Glutamatergic neuron (in vitro differentiated cells): ENCODE measurements at regions not wholly inside any gene's neighbourhood (a gene's known extent, or its start where the extent isn't known, plus 50 kb on each side); places are given as distances from the start of the nearest gene placed in this dataset.
A peak's percentile ranks its signal among the peaks of the same experiment; 100 is the strongest.

Experiments used
- DNase-seq: peaks from one replicate; pipeline ENCODE4 v3.0.0; 2022
- H3K27ac Mint-ChIP-seq: one replicate; pipeline ENCODE4 v1.8.0; 2020; ENCODE audit warnings: mild to moderate bottlenecking, mixed read lengths, inconsistent platforms; ENCODE audit not compliant: unreplicated experiment
- H3K27me3 Mint-ChIP-seq: one replicate; pipeline ENCODE4 v1.8.0; 2020; ENCODE audit warnings: mild to moderate bottlenecking, moderate library complexity, mixed read lengths, inconsistent platforms; ENCODE audit not compliant: unreplicated experiment
- H3K36me3 Mint-ChIP-seq: one replicate; pipeline ENCODE4 v1.8.0; 2020; ENCODE audit warnings: mild to moderate bottlenecking, mixed read lengths, inconsistent platforms; ENCODE audit not compliant: unreplicated experiment
- H3K4me1 Mint-ChIP-seq: one replicate; pipeline ENCODE4 v1.8.0; 2020; ENCODE audit warnings: mild to moderate bottlenecking, low read depth, mixed read lengths, inconsistent platforms; ENCODE audit not compliant: unreplicated experiment
- H3K4me3 Mint-ChIP-seq: one replicate; pipeline ENCODE4 v1.8.0; 2020; ENCODE audit warnings: mild to moderate bottlenecking, mixed read lengths, inconsistent platforms; ENCODE audit not compliant: unreplicated experiment
- H3K9me3 Mint-ChIP-seq: one replicate; pipeline ENCODE4 v1.8.0; 2020; ENCODE audit warnings: mild to moderate bottlenecking, moderate library complexity, mixed read lengths, inconsistent platforms; ENCODE audit not compliant: unreplicated experiment
- TF ChIP-seq, protein P1 (sequence below): fragments of 200-600 bp; sonication (generic); IDR thresholded peaks from one replicate; pipeline ENCODE4 v1.5.0; 2021; ENCODE audit not compliant: partially characterized antibody, unreplicated experiment

DNA sequence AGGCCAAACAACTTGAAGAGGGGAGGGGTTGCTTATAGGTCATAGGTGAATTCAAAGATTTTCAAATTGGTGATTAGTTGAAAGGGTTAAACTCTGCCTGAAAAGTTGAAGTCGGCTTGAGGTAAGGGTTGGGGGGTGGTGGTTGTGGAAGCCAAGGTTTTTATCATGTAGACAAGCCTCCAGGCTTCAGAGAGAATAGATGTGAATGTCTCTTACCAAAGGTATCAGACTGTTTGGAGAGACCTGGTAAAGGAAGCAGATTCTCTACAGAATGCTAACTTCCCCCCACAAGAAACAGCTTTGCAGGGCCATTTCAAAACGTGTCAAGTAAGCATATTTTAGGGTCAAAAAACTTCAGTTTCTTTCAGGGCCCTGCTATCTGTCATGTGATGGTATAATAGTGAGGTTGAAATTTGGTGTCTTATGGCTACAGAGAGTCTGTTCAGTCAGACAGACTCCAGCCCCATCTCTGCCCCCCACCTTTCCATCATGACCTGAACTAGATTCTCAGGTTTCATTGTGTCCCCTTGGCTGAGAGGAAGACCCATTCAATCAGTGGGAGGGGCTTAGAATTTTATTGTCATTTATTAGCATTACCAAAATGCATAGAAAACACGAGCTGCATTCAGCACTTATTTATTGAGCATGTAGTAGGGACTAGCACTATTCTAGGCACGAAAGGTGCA is 136.5 kb downstream of the MAP3K7 start:
- H3K4me1 Mint-ChIP-seq, result peaks cover 17% of the 10 kb centered on the region
- H3K9me3 Mint-ChIP-seq, result no peaks in the 10 kb centered on the region
- TF ChIP-seq, protein P1, sequence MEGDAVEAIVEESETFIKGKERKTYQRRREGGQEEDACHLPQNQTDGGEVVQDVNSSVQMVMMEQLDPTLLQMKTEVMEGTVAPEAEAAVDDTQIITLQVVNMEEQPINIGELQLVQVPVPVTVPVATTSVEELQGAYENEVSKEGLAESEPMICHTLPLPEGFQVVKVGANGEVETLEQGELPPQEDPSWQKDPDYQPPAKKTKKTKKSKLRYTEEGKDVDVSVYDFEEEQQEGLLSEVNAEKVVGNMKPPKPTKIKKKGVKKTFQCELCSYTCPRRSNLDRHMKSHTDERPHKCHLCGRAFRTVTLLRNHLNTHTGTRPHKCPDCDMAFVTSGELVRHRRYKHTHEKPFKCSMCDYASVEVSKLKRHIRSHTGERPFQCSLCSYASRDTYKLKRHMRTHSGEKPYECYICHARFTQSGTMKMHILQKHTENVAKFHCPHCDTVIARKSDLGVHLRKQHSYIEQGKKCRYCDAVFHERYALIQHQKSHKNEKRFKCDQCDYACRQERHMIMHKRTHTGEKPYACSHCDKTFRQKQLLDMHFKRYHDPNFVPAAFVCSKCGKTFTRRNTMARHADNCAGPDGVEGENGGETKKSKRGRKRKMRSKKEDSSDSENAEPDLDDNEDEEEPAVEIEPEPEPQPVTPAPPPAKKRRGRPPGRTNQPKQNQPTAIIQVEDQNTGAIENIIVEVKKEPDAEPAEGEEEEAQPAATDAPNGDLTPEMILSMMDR, result no peak
- H3K27ac Mint-ChIP-seq, result no peak overlapping the region
- H3K27me3 Mint-ChIP-seq, result peaks cover 1% of the 10 kb centered on the region
- H3K4me3 Mint-ChIP-seq, result no peak overlapping the region
- no peak for DNase-seq
- H3K36me3 Mint-ChIP-seq, result no peaks in the 10 kb centered on the region

GRCh38 chr6:90449311-90449710 is 137.6 kb downstream of the MAP3K7 start:
- Mint-ChIP-seq H3K27ac (no peak overlapping the region), H3K4me1 (peaks cover 23% of the 10 kb centered on the region), H3K4me3 (no peak overlapping the region), H3K27me3 (peaks cover 1% of the 10 kb centered on the region), H3K9me3 (no peaks in the 10 kb centered on the region), H3K36me3 (no peaks in the 10 kb centered on the region)
- DNase-seq, result no peak
- TF ChIP-seq, protein P1, result no peak

DNA sequence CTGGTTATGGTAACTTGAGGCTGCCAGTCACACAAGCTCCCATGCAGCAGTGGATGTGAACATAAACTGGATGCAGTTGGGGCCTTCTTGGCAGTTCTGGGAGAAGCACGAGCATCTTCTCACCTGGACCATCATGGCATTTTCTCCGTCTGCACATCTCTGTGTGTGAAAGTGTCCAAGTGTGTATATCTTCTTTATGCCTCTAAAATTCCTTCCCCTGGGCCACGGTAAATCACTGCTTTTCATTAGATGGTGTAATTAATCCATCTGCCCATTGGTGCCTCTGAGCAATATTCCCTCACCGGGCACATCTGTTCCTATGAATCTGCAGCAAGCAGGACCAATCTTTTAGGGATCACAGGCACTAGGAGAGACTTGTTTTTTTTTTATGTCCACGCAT is 138.0 kb downstream of the MAP3K7 start:
- TF ChIP-seq, protein P1, result no peak
- peaks cover 1% of the 10 kb centered on the region for H3K27me3 Mint-ChIP-seq
- no peak for DNase-seq
- H3K27ac Mint-ChIP-seq, result no peak overlapping the region
- peaks cover 28% of the 10 kb centered on the region for H3K4me1 Mint-ChIP-seq
- H3K36me3 Mint-ChIP-seq, result no peaks in the 10 kb centered on the region
- no peak overlapping the region for H3K4me3 Mint-ChIP-seq
- no peaks in the 10 kb centered on the region for H3K9me3 Mint-ChIP-seq

GRCh38 chr6:90446164-90446563 is 140.7 kb downstream of the MAP3K7 start:
- H3K27me3 Mint-ChIP-seq, result peaks cover 1% of the 10 kb centered on the region
- no peaks in the 10 kb centered on the region for H3K9me3 Mint-ChIP-seq
- no peak overlapping the region for H3K4me3 Mint-ChIP-seq
- no peak for DNase-seq
- H3K27ac Mint-ChIP-seq, result no peak overlapping the region
- TF ChIP-seq, protein P1, result no peak
- H3K4me1 Mint-ChIP-seq, result peaks cover 33% of the 10 kb centered on the region
- no peaks in the 10 kb centered on the region for H3K36me3 Mint-ChIP-seq

DNA sequence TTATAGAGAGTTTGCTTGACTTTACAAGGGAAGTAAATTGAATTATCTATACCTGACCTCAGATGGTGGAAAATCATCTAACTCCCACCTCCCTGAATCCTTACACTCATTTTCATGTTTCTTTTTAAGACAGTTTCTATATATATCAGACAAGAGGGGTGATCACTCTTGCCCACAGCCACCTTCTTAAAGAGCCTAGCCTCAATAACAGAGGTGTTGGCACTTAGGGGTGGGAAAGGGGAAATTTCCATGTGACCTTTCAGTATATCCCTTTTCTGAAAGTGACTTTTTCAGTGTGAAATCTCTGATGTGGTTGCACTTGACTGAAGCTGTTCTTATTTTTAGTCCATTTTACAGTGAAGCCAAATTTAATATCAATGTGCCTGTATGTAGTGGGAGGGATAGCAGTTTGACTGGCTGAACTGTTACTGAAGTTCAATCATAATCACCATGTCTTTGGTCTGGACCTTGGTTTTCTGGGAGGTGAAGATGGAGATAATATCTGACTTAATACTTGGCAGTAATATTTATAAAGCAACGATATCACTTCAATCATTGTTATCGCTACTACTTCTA is 141.3 kb downstream of the MAP3K7 start:
- Mint-ChIP-seq H3K27me3 (peaks cover 5% of the 10 kb centered on the region), H3K4me3 (no peak overlapping the region), H3K36me3 (no peaks in the 10 kb centered on the region), H3K27ac (peak overlapping the region; percentile 23), H3K9me3 (no peaks in the 10 kb centered on the region), H3K4me1 (peaks cover 39% of the 10 kb centered on the region)
- DNase-seq, result no peak
- TF ChIP-seq, protein P1, result no peak
